Lower lobe of right lung (tissue), 2 donors: ENCODE measurements at regions not wholly inside any gene's neighbourhood (a gene's known extent, or its start where the extent isn't known, plus 50 kb on each side); places are given as distances from the start of the nearest gene placed in this dataset.

Experiments used
- ATAC-seq, 2 donors: fragments of 200-7000 bp; cut with Tn5 transposase; one replicate each; pipeline ENCODE4 v1.9.1; 2020 to 2022; ENCODE audit warnings: mild to moderate bottlenecking in 2 of 2, moderate library complexity in 2 of 2
- DNase-seq: peaks from one replicate; pipeline ENCODE4 v3.0.0-alpha.2; 2020
- H3K27ac ChIP-seq: fragments of 200-600 bp; one replicate; pipeline ENCODE4 v1.8.0; 2022
- H3K27me3 ChIP-seq: fragments of 200-600 bp; one replicate; pipeline ENCODE4 v1.8.0; 2022; ENCODE audit warnings: low read depth
- H3K36me3 ChIP-seq: fragments of 200-600 bp; one replicate; pipeline ENCODE4 v1.8.0; 2022; ENCODE audit warnings: mild to moderate bottlenecking
- H3K4me1 ChIP-seq: fragments of 200-600 bp; one replicate; pipeline ENCODE4 v1.8.0; 2022
- H3K4me3 ChIP-seq: fragments of 200-600 bp; one replicate; pipeline ENCODE4 v1.8.0; 2022; ENCODE audit warnings: mild to moderate bottlenecking
- H3K9me3 ChIP-seq: fragments of 200-600 bp; one replicate; pipeline ENCODE4 v1.8.0; 2022
- CTCF ChIP-seq: fragments of 200-600 bp; IDR thresholded peaks from one replicate; pipeline ENCODE4 v1.8.0; 2022; ENCODE audit warnings: antibody characterized with exemption, mild to moderate bottlenecking
- intact Hi-C: fragments of 100-400 bp; cut with DNase I; formaldehyde crosslinking; loops from one replicate; pipeline ENCODE4 v1.11.0; 2022
- donor health status: DM: no; HTN: yes; CAD: no; lungs with severe emphysema.

- no peak for ATAC-seq
- Histone ChIP-seq H3K36me3 (no peaks in the 10 kb centered on the region), H3K27ac (no peak overlapping the region), H3K27me3 (no peaks in the 10 kb centered on the region), H3K9me3 (no peaks in the 10 kb centered on the region), H3K4me3 (no peak overlapping the region), H3K4me1 (no peaks in the 10 kb centered on the region)
- intact Hi-C loops = no loop called here
- no peak for DNase-seq
- TF ChIP-seq CTCF = no peak
Measured at GRCh38 chr5:45098483-45098882, 289.7 kb downstream of the MRPS30 start.

GRCh38 chr5:45101146-45101545, 292.4 kb downstream of the MRPS30 start:
- no peaks in the 10 kb centered on the region for H3K36me3 ChIP-seq
- no peak overlapping the region for H3K27ac ChIP-seq
- no peak overlapping the region for H3K4me3 ChIP-seq
- DNase-seq (no peak), ATAC-seq (no peak)
- no peaks in the 10 kb centered on the region for H3K4me1 ChIP-seq
- intact Hi-C loops = no loop called here
- no peaks in the 10 kb centered on the region for H3K27me3 ChIP-seq
- H3K9me3 ChIP-seq = no peaks in the 10 kb centered on the region
- no peak for TF ChIP-seq CTCF

GRCh38 chr5:45105491-45105994, 296.8 kb downstream of the MRPS30 start:
- TF ChIP-seq CTCF = no peak
- no peaks in the 10 kb centered on the region for H3K9me3 ChIP-seq
- no peaks in the 10 kb centered on the region for H3K27me3 ChIP-seq
- DNase-seq = no peak
- no peak overlapping the region for H3K27ac ChIP-seq
- H3K4me1 ChIP-seq = no peaks in the 10 kb centered on the region
- intact Hi-C loops = no loop called here
- H3K4me3 ChIP-seq = no peak overlapping the region
- no peak for ATAC-seq
- no peaks in the 10 kb centered on the region for H3K36me3 ChIP-seq

- H3K4me1 ChIP-seq = no peaks in the 10 kb centered on the region
- TF ChIP-seq CTCF = no peak
- intact Hi-C loops = no loop called here
Measured at GRCh38 chr5:45109062-45109461, 300.3 kb downstream of the MRPS30 start.

GRCh38 chr5:45109636-45110035, 300.9 kb downstream of the MRPS30 start:
- no peak for ATAC-seq
- intact Hi-C loops = no loop called here

More at GRCh38 chr5:45109062-45109461, 300.3 kb downstream of the MRPS30 start:
- no peaks in the 10 kb centered on the region for H3K9me3 ChIP-seq
- H3K27ac ChIP-seq = no peak overlapping the region
- H3K4me3 ChIP-seq = no peak overlapping the region
- ATAC-seq (no peak), DNase-seq (no peak)
- H3K36me3 ChIP-seq = no peaks in the 10 kb centered on the region
- H3K27me3 ChIP-seq = no peaks in the 10 kb centered on the region

More at GRCh38 chr5:45109636-45110035, 300.9 kb downstream of the MRPS30 start:
- Histone ChIP-seq H3K27ac (no peak overlapping the region), H3K4me3 (no peak overlapping the region), H3K4me1 (no peaks in the 10 kb centered on the region), H3K9me3 (no peaks in the 10 kb centered on the region), H3K27me3 (no peaks in the 10 kb centered on the region), H3K36me3 (no peaks in the 10 kb centered on the region)
- DNase-seq = no peak
- TF ChIP-seq CTCF = no peak
